Left ventricle myocardium inferior (tissue), 1 donor: ENCODE measurements at regions not wholly inside any gene's neighbourhood (a gene's known extent, or its start where the extent isn't known, plus 50 kb on each side); places are given as distances from the start of the nearest gene placed in this dataset.

Experiments
- DNase-seq: peaks from one replicate; pipeline ENCODE4 v3.0.0-alpha.2; 2020
- H3K27ac ChIP-seq: fragments of 200-600 bp; replicated peaks from 2 replicates; pipeline ENCODE4 v1.8.0; 2021
- H3K27me3 ChIP-seq: fragments of 200-600 bp; 2 replicates; pipeline ENCODE4 v1.8.0; 2021; ENCODE audit warnings: low read depth
- H3K36me3 ChIP-seq: fragments of 200-600 bp; 2 replicates; pipeline ENCODE4 v1.8.0; 2021
- H3K4me1 ChIP-seq: fragments of 200-600 bp; 2 replicates; pipeline ENCODE4 v1.8.0; 2021
- H3K4me3 ChIP-seq: fragments of 200-600 bp; 2 replicates; pipeline ENCODE4 v1.8.0; 2021; ENCODE audit warnings: mild to moderate bottlenecking, moderate library complexity
- H3K9me3 ChIP-seq: fragments of 200-600 bp; replicated peaks from 2 replicates; pipeline ENCODE4 v1.8.0; 2021
- CTCF ChIP-seq: fragments of 200-600 bp; IDR thresholded peaks from 2 replicates; pipeline ENCODE4 v1.8.0; 2021; ENCODE audit warnings: antibody characterized with exemption, mild to moderate bottlenecking, borderline replicate concordance
- intact Hi-C: fragments of 100-400 bp; cut with micrococcal nuclease; formaldehyde crosslinking; loops from one replicate; pipeline ENCODE4 v1.11.0; 2022
- donor health status: DM: no; HTN: yes; CAD: no; lungs with severe emphysema.

GRCh38 chr16:56073508-56073907 is 117.8 kb upstream of the GNAO1 start:
- Histone ChIP-seq H3K27me3 (peaks cover 4% of the 10 kb centered on the region), H3K4me3 (no peak overlapping the region), H3K27ac (no peak overlapping the region), H3K9me3 (no peaks in the 10 kb centered on the region), H3K36me3 (no peaks in the 10 kb centered on the region), H3K4me1 (peaks cover 6% of the 10 kb centered on the region)
- no peak for DNase-seq
- intact Hi-C loops = no loop called here
- no peak for TF ChIP-seq CTCF

GRCh38 chr16:56072096-56072495 is 119.2 kb upstream of the GNAO1 start:
- no peak for DNase-seq
- no peak overlapping the region for H3K4me3 ChIP-seq
- H3K27me3 ChIP-seq = peaks cover 4% of the 10 kb centered on the region
- H3K4me1 ChIP-seq = peaks cover 6% of the 10 kb centered on the region
- no peak for TF ChIP-seq CTCF
- no peaks in the 10 kb centered on the region for H3K36me3 ChIP-seq
- no peak overlapping the region for H3K27ac ChIP-seq
- intact Hi-C loops = no loop called here
- H3K9me3 ChIP-seq = no peaks in the 10 kb centered on the region

- intact Hi-C loops = no loop called here
- no peak for DNase-seq
- H3K4me1 ChIP-seq = no peaks in the 10 kb centered on the region
- TF ChIP-seq CTCF = no peak
- H3K36me3 ChIP-seq = no peaks in the 10 kb centered on the region
- peaks cover 4% of the 10 kb centered on the region for H3K27me3 ChIP-seq
- no peak overlapping the region for H3K4me3 ChIP-seq
- H3K9me3 ChIP-seq = no peaks in the 10 kb centered on the region
- H3K27ac ChIP-seq = no peak overlapping the region
Measured at GRCh38 chr16:56068816-56069215, 122.5 kb upstream of the GNAO1 start.

GRCh38 chr16:56068314-56068713 is 123.0 kb upstream of the GNAO1 start:
- H3K4me1 ChIP-seq = no peaks in the 10 kb centered on the region
- no peak overlapping the region for H3K4me3 ChIP-seq
- H3K9me3 ChIP-seq = no peaks in the 10 kb centered on the region
- no peak for DNase-seq
- intact Hi-C loops = no loop called here
- H3K27me3 ChIP-seq = peaks cover 4% of the 10 kb centered on the region
- no peak for TF ChIP-seq CTCF
- H3K36me3 ChIP-seq = no peaks in the 10 kb centered on the region
- no peak overlapping the region for H3K27ac ChIP-seq

DNA sequence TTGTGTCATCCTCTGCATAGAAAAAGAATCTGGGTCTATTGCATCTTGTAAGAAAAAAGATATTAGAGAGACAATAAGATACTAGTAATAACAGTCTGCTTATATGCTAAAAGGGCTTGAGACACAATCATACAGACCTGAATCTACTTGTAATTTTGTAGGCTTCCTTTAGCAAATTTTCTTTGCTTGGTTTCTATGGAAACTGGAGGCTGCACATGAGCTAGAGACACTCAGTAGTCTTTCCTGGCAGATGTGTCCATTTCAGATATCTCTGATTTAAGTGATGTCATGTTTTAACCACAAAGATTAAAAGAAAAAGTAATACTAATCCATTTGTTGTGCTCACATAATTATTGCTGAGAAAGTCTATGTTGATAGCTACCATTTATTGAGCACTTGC is 123.9 kb upstream of the GNAO1 start:
- Histone ChIP-seq H3K4me1 (no peaks in the 10 kb centered on the region), H3K27ac (no peak overlapping the region), H3K36me3 (no peaks in the 10 kb centered on the region), H3K27me3 (peaks cover 4% of the 10 kb centered on the region), H3K9me3 (no peaks in the 10 kb centered on the region), H3K4me3 (no peak overlapping the region)
- intact Hi-C loops = no loop called here
- TF ChIP-seq CTCF = no peak
- DNase-seq = no peak

- intact Hi-C loops = no loop called here
- H3K27ac ChIP-seq = no peak overlapping the region
- no peaks in the 10 kb centered on the region for H3K4me1 ChIP-seq
- no peak overlapping the region for H3K4me3 ChIP-seq
- H3K27me3 ChIP-seq = peaks cover 4% of the 10 kb centered on the region
- no peak for TF ChIP-seq CTCF
- DNase-seq = no peak
- no peaks in the 10 kb centered on the region for H3K36me3 ChIP-seq
- H3K9me3 ChIP-seq = no peaks in the 10 kb centered on the region
Measured at GRCh38 chr16:56066617-56067016, 124.7 kb upstream of the GNAO1 start.
